NCI-H2171 (cell line): ENCODE measurements at regions not wholly inside any gene's neighbourhood (a gene's known extent, or its start where the extent isn't known, plus 50 kb on each side); places are given as distances from the start of the nearest gene placed in this dataset.
"Not testable (repeated sequence)": the region's sequence is repeated elsewhere in the genome, so short reads cannot be mapped to it uniquely, and the experiment has no call there.

Source experiments
- DNase-seq: peaks from one replicate; lab custom pipeline; 2025; lab: John Stamatoyannopoulos, UW

GRCh38 chr15:77839456-77839855 is 206.7 kb upstream of the LINGO1 start:
- DNase-seq, result no peak

- DNase-seq, result no peak
These were observed 205.9 kb upstream of the LINGO1 start for GRCh38 chr15:77838595-77838994.

- DNase-seq, result no peak
These were observed 205.3 kb upstream of the LINGO1 start for GRCh38 chr15:77838061-77838460.

- no peak for DNase-seq
These were observed 204.9 kb upstream of the LINGO1 start for GRCh38 chr15:77837649-77838025.

GRCh38 chr15:77836906-77837648 is 204.4 kb upstream of the LINGO1 start:
- no peak for DNase-seq

GRCh38 chr15:77836121-77836692 is 203.5 kb upstream of the LINGO1 start:
- DNase-seq, result no peak

GRCh38 chr15:77834276-77834990 is 201.7 kb upstream of the LINGO1 start:
- no peak for DNase-seq

- no peak for DNase-seq
These were observed 200.2 kb upstream of the LINGO1 start for GRCh38 chr15:77832874-77833273.

- peak; percentile 70 for DNase-seq
These were observed 199.3 kb upstream of the LINGO1 start for GRCh38 chr15:77831986-77832385.

GRCh38 chr15:77830051-77830468 is 197.3 kb upstream of the LINGO1 start:
- no peak for DNase-seq

- DNase-seq, result not testable (repeated sequence)
These were observed 196.6 kb upstream of the LINGO1 start for GRCh38 chr15:77829331-77829730.

- DNase-seq, result no peak
These were observed 195.1 kb upstream of the LINGO1 start for GRCh38 chr15:77827860-77828259.

GRCh38 chr15:77826006-77826695 is 193.4 kb upstream of the LINGO1 start:
- no peak for DNase-seq

- DNase-seq, result no peak
These were observed 192.8 kb upstream of the LINGO1 start for GRCh38 chr15:77825546-77825945.

- no peak for DNase-seq
These were observed 192.5 kb upstream of the LINGO1 start for GRCh38 chr15:77825252-77825542.

- DNase-seq, result peak; percentile 47
These were observed 191.9 kb upstream of the LINGO1 start for GRCh38 chr15:77824361-77825251.

GRCh38 chr15:77823736-77824135 is 191.0 kb upstream of the LINGO1 start:
- no peak for DNase-seq

GRCh38 chr15:77822631-77823230 is 190.0 kb upstream of the LINGO1 start:
- DNase-seq, result no peak

- peak; percentile 63 for DNase-seq
These were observed 189.2 kb upstream of the LINGO1 start for GRCh38 chr15:77821959-77822256.

- DNase-seq, result peak; percentile 49
These were observed 188.7 kb upstream of the LINGO1 start for GRCh38 chr15:77821188-77821958.
